Progenitor cell of endocrine pancreas (in vitro differentiated cells): ENCODE measurements at regions not wholly inside any gene's neighbourhood (a gene's known extent, or its start where the extent isn't known, plus 50 kb on each side); places are given as distances from the start of the nearest gene placed in this dataset.

Experiments used
- DNase-seq: peaks from one replicate; pipeline ENCODE4 v3.0.0; 2021; ENCODE audit warnings: low spot score; ENCODE audit not compliant: unreplicated experiment
- H3K27ac Mint-ChIP-seq: 2 replicates; pipeline ENCODE4 v1.8.0; 2021; ENCODE audit warnings: mild to moderate bottlenecking, moderate library complexity, mixed read lengths
- H3K27me3 Mint-ChIP-seq: 2 replicates; pipeline ENCODE4 v1.8.0; 2021; ENCODE audit warnings: mixed read lengths
- H3K36me3 Mint-ChIP-seq: 2 replicates; pipeline ENCODE4 v1.8.0; 2022; ENCODE audit warnings: mixed read lengths; ENCODE audit not compliant: insufficient read depth
- H3K4me1 Mint-ChIP-seq: 2 replicates; pipeline ENCODE4 v1.8.0; 2021; ENCODE audit warnings: low read depth, mixed read lengths
- H3K4me3 Mint-ChIP-seq: 2 replicates; pipeline ENCODE4 v1.8.0; 2021; ENCODE audit warnings: low read depth, mild to moderate bottlenecking, moderate library complexity, mixed read lengths
- H3K9me3 Mint-ChIP-seq: 2 replicates; pipeline ENCODE4 v1.8.0; 2021; ENCODE audit warnings: low read depth, mixed read lengths
- TF ChIP-seq, protein P1 (sequence below): fragments of 200-600 bp; sonication (generic); IDR thresholded peaks from one replicate; pipeline ENCODE4 v1.5.0; 2021; ENCODE audit warnings: antibody characterized with exemption, mild to moderate bottlenecking; ENCODE audit not compliant: unreplicated experiment

DNA sequence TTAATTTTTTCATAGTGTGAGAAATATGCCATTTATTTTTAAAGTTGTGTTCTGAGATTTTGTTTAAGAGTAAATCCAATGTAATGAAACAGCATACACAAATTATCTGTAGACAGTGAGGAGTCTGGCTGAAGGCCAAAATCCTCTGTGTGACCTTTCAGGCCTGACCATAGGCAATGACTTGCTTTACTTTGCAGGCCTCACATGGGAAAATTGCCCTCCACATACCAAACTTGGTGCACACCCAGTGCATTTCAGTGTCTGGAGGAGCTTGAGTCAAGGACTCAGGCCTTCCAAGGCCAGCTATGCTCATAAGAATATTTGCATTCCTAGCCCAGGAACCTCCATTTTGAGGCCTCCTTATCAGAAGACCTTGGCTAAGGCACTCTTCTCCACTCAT, 430.1 kb downstream of the GABRG1 start:
- no peaks in the 10 kb centered on the region for H3K9me3 Mint-ChIP-seq
- DNase-seq, result no peak
- H3K4me1 Mint-ChIP-seq, result peaks cover 3% of the 10 kb centered on the region
- no peaks in the 10 kb centered on the region for H3K27me3 Mint-ChIP-seq
- TF ChIP-seq, protein P1, sequence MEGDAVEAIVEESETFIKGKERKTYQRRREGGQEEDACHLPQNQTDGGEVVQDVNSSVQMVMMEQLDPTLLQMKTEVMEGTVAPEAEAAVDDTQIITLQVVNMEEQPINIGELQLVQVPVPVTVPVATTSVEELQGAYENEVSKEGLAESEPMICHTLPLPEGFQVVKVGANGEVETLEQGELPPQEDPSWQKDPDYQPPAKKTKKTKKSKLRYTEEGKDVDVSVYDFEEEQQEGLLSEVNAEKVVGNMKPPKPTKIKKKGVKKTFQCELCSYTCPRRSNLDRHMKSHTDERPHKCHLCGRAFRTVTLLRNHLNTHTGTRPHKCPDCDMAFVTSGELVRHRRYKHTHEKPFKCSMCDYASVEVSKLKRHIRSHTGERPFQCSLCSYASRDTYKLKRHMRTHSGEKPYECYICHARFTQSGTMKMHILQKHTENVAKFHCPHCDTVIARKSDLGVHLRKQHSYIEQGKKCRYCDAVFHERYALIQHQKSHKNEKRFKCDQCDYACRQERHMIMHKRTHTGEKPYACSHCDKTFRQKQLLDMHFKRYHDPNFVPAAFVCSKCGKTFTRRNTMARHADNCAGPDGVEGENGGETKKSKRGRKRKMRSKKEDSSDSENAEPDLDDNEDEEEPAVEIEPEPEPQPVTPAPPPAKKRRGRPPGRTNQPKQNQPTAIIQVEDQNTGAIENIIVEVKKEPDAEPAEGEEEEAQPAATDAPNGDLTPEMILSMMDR, result no peak
- no peaks in the 10 kb centered on the region for H3K36me3 Mint-ChIP-seq
- H3K4me3 Mint-ChIP-seq, result no peak overlapping the region
- H3K27ac Mint-ChIP-seq, result no peak overlapping the region

DNA sequence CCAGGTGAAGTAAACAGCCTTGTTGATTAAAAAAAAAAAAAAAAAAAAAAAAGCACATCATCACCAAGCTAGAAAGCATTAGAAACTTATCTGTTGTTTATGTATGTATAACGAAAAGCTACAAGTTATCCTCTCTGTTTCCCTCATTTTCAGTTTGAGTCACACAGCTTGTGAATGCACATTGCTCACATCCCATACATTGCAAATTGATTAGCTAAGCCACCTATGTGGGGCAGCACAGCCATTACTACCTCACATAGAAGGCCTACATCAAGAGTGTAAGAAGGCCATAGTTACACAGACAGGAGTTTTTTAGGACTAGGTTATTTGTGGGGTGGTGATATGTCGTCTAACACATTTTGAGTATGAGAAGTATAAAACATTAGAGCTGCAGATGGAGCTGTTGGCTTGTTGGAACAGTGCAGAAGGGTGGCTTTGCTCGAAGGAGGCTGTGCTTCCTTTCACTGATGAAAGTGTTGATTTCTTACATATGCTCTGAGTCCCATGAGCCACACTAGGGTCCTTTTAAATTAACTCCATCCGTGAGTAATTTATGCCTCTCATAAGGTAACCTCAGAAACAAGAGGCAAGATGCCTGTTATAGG, 431.6 kb downstream of the GABRG1 start:
- H3K9me3 Mint-ChIP-seq, result no peaks in the 10 kb centered on the region
- no peak overlapping the region for H3K27ac Mint-ChIP-seq
- no peaks in the 10 kb centered on the region for H3K27me3 Mint-ChIP-seq
- no peak overlapping the region for H3K4me3 Mint-ChIP-seq
- no peaks in the 10 kb centered on the region for H3K36me3 Mint-ChIP-seq
- DNase-seq, result no peak
- H3K4me1 Mint-ChIP-seq, result peaks cover 3% of the 10 kb centered on the region
- TF ChIP-seq, protein P1, result no peak

DNA sequence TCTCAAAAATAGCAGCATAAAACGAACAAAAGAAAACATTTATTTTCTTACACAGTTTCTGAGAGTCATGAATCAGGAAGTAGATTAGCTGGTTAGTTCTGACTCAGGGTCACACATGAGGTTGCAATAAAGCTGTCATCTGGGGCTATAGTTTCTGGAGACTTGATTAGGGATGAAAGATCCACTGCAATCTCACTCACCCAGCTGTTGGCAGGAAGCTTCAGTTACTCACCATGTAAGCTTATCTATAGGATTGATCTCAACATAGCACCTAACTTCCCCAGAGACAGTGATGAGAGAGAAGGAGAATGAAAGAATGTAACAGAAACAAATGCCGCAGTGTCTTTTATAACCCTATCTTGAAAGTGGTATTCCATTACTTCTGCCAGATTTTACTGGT, 435.5 kb downstream of the GABRG1 start:
- no peaks in the 10 kb centered on the region for H3K36me3 Mint-ChIP-seq
- TF ChIP-seq, protein P1, result no peak
- no peaks in the 10 kb centered on the region for H3K27me3 Mint-ChIP-seq
- no peak overlapping the region for H3K27ac Mint-ChIP-seq
- no peaks in the 10 kb centered on the region for H3K9me3 Mint-ChIP-seq
- no peak overlapping the region for H3K4me3 Mint-ChIP-seq
- H3K4me1 Mint-ChIP-seq, result peaks cover 3% of the 10 kb centered on the region
- DNase-seq, result no peak

DNA sequence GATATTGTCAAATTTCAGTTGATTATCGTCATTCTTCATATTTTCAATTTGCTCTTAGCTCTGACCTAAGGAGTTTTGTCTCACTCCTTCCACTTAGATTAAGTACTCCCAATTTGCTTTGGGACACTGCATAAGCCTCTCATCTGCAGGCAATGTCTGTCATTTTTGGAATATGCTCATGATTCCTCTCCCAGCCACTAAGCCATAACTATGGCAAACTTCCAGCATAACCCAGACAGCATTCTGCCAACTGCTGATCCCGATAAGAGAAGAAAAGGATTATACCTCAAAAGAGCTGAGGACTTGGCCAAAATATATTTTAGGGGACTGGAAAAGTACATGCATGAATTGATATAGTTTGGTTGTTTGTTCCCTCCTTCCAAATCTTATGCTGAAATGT, 444.4 kb downstream of the GABRG1 start:
- no peaks in the 10 kb centered on the region for H3K9me3 Mint-ChIP-seq
- no peaks in the 10 kb centered on the region for H3K27me3 Mint-ChIP-seq
- no peak for DNase-seq
- TF ChIP-seq, protein P1, result no peak
- no peak overlapping the region for H3K27ac Mint-ChIP-seq
- H3K4me1 Mint-ChIP-seq, result no peaks in the 10 kb centered on the region
- H3K4me3 Mint-ChIP-seq, result no peak overlapping the region
- H3K36me3 Mint-ChIP-seq, result no peaks in the 10 kb centered on the region

DNA sequence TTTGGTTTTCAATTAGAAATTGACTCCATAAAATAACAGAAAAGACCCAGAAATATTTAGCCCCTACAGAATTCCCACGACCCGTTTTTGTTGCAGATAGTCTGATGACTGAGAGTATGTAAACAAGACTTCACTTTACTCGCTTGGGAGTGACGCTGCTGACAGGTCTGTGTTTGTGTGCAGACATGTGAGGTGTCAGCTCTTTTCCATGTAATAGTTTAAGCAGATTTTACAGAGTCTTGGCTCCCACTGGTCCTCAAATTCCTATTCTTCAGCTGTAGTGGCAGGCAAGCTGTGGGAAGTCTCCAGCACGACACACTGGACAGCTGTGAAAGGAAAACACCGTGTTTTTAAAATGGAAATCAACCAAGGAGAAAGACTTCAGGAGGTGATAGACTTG, 455.7 kb downstream of the GABRG1 start:
- no peak for DNase-seq
- Mint-ChIP-seq H3K4me1 (peaks cover 3% of the 10 kb centered on the region), H3K27me3 (no peaks in the 10 kb centered on the region), H3K4me3 (no peak overlapping the region), H3K9me3 (no peaks in the 10 kb centered on the region), H3K36me3 (no peaks in the 10 kb centered on the region), H3K27ac (no peak overlapping the region)
- TF ChIP-seq, protein P1, result no peak
